Keratinocyte (primary cell): ENCODE measurements at regions not wholly inside any gene's neighbourhood (a gene's known extent, or its start where the extent isn't known, plus 50 kb on each side); places are given as distances from the start of the nearest gene placed in this dataset.

Experiments used
- DNase-seq: peaks from one replicate; pipeline ENCODE4 v3.0.0-alpha.2; 2011; ENCODE audit warnings: low read depth, missing footprints, low spot score
- FAIRE-seq: peaks from 2 replicates; lab custom pipeline; 2011; peaks lifted over from hg19 to GRCh38; lab: Jason Lieb, UNC
- H2AFZ ChIP-seq: 2 replicates; pipeline ENCODE4 v1.6.0; 2012; ENCODE audit warnings: low read length, control low read depth, inconsistent platforms; ENCODE audit not compliant: control insufficient read depth
- H3K27ac ChIP-seq: 2 replicates; pipeline ENCODE4 v1.5.1; 2011; ENCODE audit warnings: low read length; ENCODE audit not compliant: control insufficient read depth, insufficient read depth
- H3K27me3 ChIP-seq: 3 replicates; pipeline ENCODE4 v1.6.0; 2011; ENCODE audit warnings: low read length; ENCODE audit not compliant: control insufficient read depth, insufficient read depth; ENCODE audit errors: extremely low read depth
- H3K36me3 ChIP-seq, 2 experiments: 2 replicates in 1 of 2; 3 replicates in 1 of 2; pipeline ENCODE4 v1.5.1; 2011; ENCODE audit warnings: low read length in 2 of 2, mild to moderate bottlenecking in 1 of 2; ENCODE audit not compliant: control insufficient read depth in 2 of 2, insufficient read depth in 2 of 2; ENCODE audit errors: extremely low read depth in 1 of 2
- H3K4me1 ChIP-seq: 3 replicates; pipeline ENCODE4 v1.5.1; 2011; ENCODE audit warnings: low read length; ENCODE audit not compliant: control insufficient read depth, insufficient read depth; ENCODE audit errors: extremely low read depth
- H3K4me2 ChIP-seq: 3 replicates; pipeline ENCODE4 v1.6.0; 2011; ENCODE audit warnings: low read depth, low read length; ENCODE audit not compliant: control insufficient read depth, insufficient read depth; ENCODE audit errors: extremely low read depth
- H3K4me3 ChIP-seq, 3 experiments: fragments of 200-600 bp in 1 of 3; sonication (generic) in 1 of 3; 2 replicates in 2 of 3; 3 replicates in 1 of 3; pipeline ENCODE4 v1.5.1; 2011 to 2016; ENCODE audit warnings: low read length in 3 of 3, mild to moderate bottlenecking in 3 of 3, control low read depth in 2 of 3, inconsistent platforms in 1 of 3, low read depth in 1 of 3, mixed read lengths in 1 of 3, mixed run types in 1 of 3, moderate library complexity in 1 of 3; ENCODE audit not compliant: control insufficient read depth in 2 of 3, insufficient read depth in 2 of 3; ENCODE audit errors: extremely low read depth in 1 of 3
- H3K79me2 ChIP-seq: 2 replicates; pipeline ENCODE4 v1.6.0; 2012; ENCODE audit warnings: low read length; ENCODE audit not compliant: control insufficient read depth, insufficient read depth
- H3K9ac ChIP-seq: 3 replicates; pipeline ENCODE4 v1.6.0; 2011; ENCODE audit warnings: low read length; ENCODE audit not compliant: control insufficient read depth, insufficient read depth; ENCODE audit errors: extremely low read depth
- H3K9me1 ChIP-seq: 3 replicates; pipeline ENCODE4 v1.6.0; 2011; ENCODE audit warnings: low read length; ENCODE audit not compliant: control insufficient read depth, insufficient read depth; ENCODE audit errors: extremely low read depth
- H3K9me3 ChIP-seq: 2 replicates; pipeline ENCODE4 v1.5.1; 2012; ENCODE audit warnings: low read depth, low read length; ENCODE audit not compliant: control insufficient read depth
- H4K20me1 ChIP-seq: 3 replicates; pipeline ENCODE4 v1.6.0; 2011; ENCODE audit warnings: low read length; ENCODE audit not compliant: control insufficient read depth, insufficient read depth; ENCODE audit errors: extremely low read depth
- EZH2 ChIP-seq: IDR thresholded peaks from one replicate; pipeline ENCODE4 v1.6.1; 2012; ENCODE audit warnings: inconsistent platforms, mild to moderate bottlenecking, low read length, moderate library complexity
- dilution Hi-C: fragments of 300-500 bp; cut with MboI; formaldehyde crosslinking; loops from one replicate; pipeline ENCODE4 v1.7.0; 2020; ENCODE audit warnings: low sequenced_read_pairs; ENCODE audit not compliant: extremely low pct_ligation_motif_present
- TF ChIP-seq, protein P1 (sequence below), 3 experiments: IDR thresholded peaks in 1 of 3; conservative IDR thresholded peaks in 1 of 3; optimal IDR thresholded peaks in 1 of 3; 2 replicates in 2 of 3; 3 replicates in 1 of 3; pipeline versions ENCODE3 to v1.5.1; 2011; ENCODE audit warnings: low read length in 3 of 3, mild to moderate bottlenecking in 3 of 3, moderate library complexity in 2 of 3, control low read depth in 1 of 3, inconsistent platforms in 1 of 3; ENCODE audit not compliant: insufficient read depth in 2 of 3; ENCODE audit errors: extremely low read depth in 1 of 3

DNA sequence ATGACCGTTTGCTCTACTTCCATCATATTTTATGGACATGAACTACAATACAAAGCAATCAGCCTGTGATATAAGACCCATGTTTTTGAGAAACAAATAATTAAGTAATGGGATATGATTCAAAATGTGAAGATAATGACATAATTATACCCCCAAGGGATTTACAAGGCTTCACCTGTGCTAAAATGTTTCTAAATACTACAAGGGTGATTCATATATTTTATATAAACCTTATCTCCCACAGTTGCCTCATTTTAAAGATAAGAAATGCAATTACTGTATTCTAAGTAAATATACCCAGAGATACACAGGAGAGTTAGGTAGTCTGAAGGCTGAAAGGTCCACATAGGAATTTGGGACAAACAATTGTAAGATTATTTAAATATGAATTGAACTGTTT lies 662.0 kb upstream of the CHD1 start:
- no peaks in the 10 kb centered on the region for H3K36me3 ChIP-seq
- no peak overlapping the region for H3K9ac ChIP-seq
- H3K9me1 ChIP-seq = no peaks in the 10 kb centered on the region
- H3K27me3 ChIP-seq = no peaks in the 10 kb centered on the region
- H3K27ac ChIP-seq = no peak overlapping the region
- no peaks in the 10 kb centered on the region for H4K20me1 ChIP-seq
- no peaks in the 10 kb centered on the region for H3K9me3 ChIP-seq
- H3K4me3 ChIP-seq = no peak overlapping the region
- TF ChIP-seq, protein P1, sequence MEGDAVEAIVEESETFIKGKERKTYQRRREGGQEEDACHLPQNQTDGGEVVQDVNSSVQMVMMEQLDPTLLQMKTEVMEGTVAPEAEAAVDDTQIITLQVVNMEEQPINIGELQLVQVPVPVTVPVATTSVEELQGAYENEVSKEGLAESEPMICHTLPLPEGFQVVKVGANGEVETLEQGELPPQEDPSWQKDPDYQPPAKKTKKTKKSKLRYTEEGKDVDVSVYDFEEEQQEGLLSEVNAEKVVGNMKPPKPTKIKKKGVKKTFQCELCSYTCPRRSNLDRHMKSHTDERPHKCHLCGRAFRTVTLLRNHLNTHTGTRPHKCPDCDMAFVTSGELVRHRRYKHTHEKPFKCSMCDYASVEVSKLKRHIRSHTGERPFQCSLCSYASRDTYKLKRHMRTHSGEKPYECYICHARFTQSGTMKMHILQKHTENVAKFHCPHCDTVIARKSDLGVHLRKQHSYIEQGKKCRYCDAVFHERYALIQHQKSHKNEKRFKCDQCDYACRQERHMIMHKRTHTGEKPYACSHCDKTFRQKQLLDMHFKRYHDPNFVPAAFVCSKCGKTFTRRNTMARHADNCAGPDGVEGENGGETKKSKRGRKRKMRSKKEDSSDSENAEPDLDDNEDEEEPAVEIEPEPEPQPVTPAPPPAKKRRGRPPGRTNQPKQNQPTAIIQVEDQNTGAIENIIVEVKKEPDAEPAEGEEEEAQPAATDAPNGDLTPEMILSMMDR (optimal IDR thresholded peaks at IDR 0.05 in 1 of 3, IDR thresholded peaks at IDR 0.05 in 1 of 3, conservative IDR thresholded peaks at IDR 0.05 in 1 of 3; ENCODE audit: extremely low read depth in 1 of 3, insufficient read depth in 2 of 3, low read length in 3 of 3) = no peak
- TF ChIP-seq EZH2 = no peak
- no peaks in the 10 kb centered on the region for H3K4me1 ChIP-seq
- H3K79me2 ChIP-seq = no peaks in the 10 kb centered on the region
- H2AFZ ChIP-seq = no peak overlapping the region
- dilution Hi-C loops = no loop called here
- no peak for DNase-seq
- H3K4me2 ChIP-seq = no peak overlapping the region
- FAIRE-seq = no peak

DNA sequence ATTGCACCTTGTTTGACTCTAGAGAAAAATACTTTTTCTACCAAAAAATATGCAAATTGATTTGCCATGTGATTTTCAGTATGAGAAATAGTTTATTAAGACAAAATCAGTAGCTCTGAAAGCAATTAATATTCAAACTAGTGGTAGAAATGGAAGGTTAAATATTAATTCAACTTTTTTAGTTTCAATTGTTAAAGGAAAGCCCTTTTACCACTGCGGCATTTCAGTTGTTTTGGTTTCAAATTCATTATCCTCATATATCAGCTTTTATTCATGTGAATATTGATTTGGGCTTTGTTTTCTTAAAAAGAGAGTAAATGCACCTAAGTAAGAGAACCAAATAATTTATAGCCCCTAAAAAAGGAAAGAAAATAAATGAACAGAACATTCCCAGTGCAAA lies 660.6 kb upstream of the CHD1 start:
- FAIRE-seq (no peak), DNase-seq (no peak)
- H3K27ac ChIP-seq = no peak overlapping the region
- H3K9ac ChIP-seq = no peak overlapping the region
- no peaks in the 10 kb centered on the region for H4K20me1 ChIP-seq
- no peak overlapping the region for H3K4me2 ChIP-seq
- no peaks in the 10 kb centered on the region for H3K36me3 ChIP-seq
- H3K27me3 ChIP-seq = no peaks in the 10 kb centered on the region
- TF ChIP-seq EZH2 = no peak
- TF ChIP-seq, protein P1 (optimal IDR thresholded peaks at IDR 0.05 in 1 of 3, IDR thresholded peaks at IDR 0.05 in 1 of 3, conservative IDR thresholded peaks at IDR 0.05 in 1 of 3; ENCODE audit: extremely low read depth in 1 of 3, insufficient read depth in 2 of 3, low read length in 3 of 3) = no peak
- dilution Hi-C loops = no loop called here
- no peak overlapping the region for H3K4me3 ChIP-seq
- H3K79me2 ChIP-seq = no peaks in the 10 kb centered on the region
- no peaks in the 10 kb centered on the region for H3K9me3 ChIP-seq
- no peaks in the 10 kb centered on the region for H3K4me1 ChIP-seq
- no peaks in the 10 kb centered on the region for H3K9me1 ChIP-seq
- no peak overlapping the region for H2AFZ ChIP-seq
